Upper lobe of left lung (tissue), 6 donors: ENCODE measurements at regions not wholly inside any gene's neighbourhood (a gene's known extent, or its start where the extent isn't known, plus 50 kb on each side); places are given as distances from the start of the nearest gene placed in this dataset.

Source experiments
- ATAC-seq, 2 donors: fragments of 200-7000 bp; cut with Tn5 transposase; one replicate each; pipeline ENCODE4 v1.9.1; 2022; ENCODE audit warnings: mild to moderate bottlenecking in 2 of 2, moderate library complexity in 2 of 2; ENCODE audit not compliant: low FRiP score in 2 of 2
- DNase-seq, 2 donors: peaks; one replicate each; pipeline ENCODE4 v3.0.0-alpha.2; 2019 to 2020
- H3K27ac ChIP-seq, 4 donors: fragments of 200-600 bp; sonication (generic); one replicate each; pipeline ENCODE4 v1.5.1; 2016 to 2019
- H3K27me3 ChIP-seq, 4 donors: fragments of 200-600 bp; sonication (generic); one replicate each; pipeline ENCODE4 v1.5.1; 2017 to 2019
- H3K36me3 ChIP-seq, 4 donors: fragments of 200-600 bp; sonication (generic); one replicate each; pipeline ENCODE4 v1.5.1; 2016 to 2019
- H3K4me1 ChIP-seq, 4 donors: fragments of 200-600 bp; sonication (generic); one replicate each; pipeline ENCODE4 v1.5.1; 2018 to 2019
- H3K4me3 ChIP-seq, 4 donors: fragments of 200-600 bp; sonication (generic); one replicate each; pipeline ENCODE4 v1.5.1; 2017 to 2019; ENCODE audit warnings: mild to moderate bottlenecking in 2 of 4, moderate library complexity in 1 of 4
- H3K9me3 ChIP-seq, 4 donors: fragments of 200-600 bp; sonication (generic); one replicate each; pipeline ENCODE4 v1.5.1; 2018 to 2019
- EP300 ChIP-seq, 4 donors: sonication (generic); formaldehyde crosslinking; IDR thresholded peaks; one replicate each; pipeline ENCODE4 v1.5.1; 2017; ENCODE audit warnings: antibody characterized with exemption in 4 of 4, control low read depth in 2 of 4
- POLR2A ChIP-seq, 4 donors: fragments of 450-650 bp; IDR thresholded peaks; one replicate each; pipeline ENCODE4 v1.5.1; 2016 to 2017; ENCODE audit warnings: antibody characterized with exemption in 4 of 4, mild to moderate bottlenecking in 2 of 4
- POLR2AphosphoS5 ChIP-seq, 2 donors: sonication (generic); formaldehyde crosslinking; IDR thresholded peaks; one replicate each; pipeline ENCODE4 v1.5.1; 2017; ENCODE audit warnings: antibody characterized with exemption in 2 of 2
- WGBS, 2 donors: methylation state at CpG; one replicate each; pipeline ENCODE4 v1.1.5; 2017 to 2018; 5-methylcytosine and 5-hydroxymethylcytosine counted together
- TF ChIP-seq, protein P1 (sequence below), 6 experiments: fragments of 450-650 bp in 4 of 6; fragments of 200-600 bp in 2 of 6; sonication (generic) in 2 of 6; IDR thresholded peaks; one replicate each; pipeline ENCODE4 v1.5.1; 2016 to 2019; ENCODE audit warnings: antibody characterized with exemption in 6 of 6
- donor health status: DM: no; HTN: no; CAD: no; lungs with moderate emphysema.
- donor health status: DM: no; HTN: yes; CAD: no; lungs with severe emphysema.

DNA sequence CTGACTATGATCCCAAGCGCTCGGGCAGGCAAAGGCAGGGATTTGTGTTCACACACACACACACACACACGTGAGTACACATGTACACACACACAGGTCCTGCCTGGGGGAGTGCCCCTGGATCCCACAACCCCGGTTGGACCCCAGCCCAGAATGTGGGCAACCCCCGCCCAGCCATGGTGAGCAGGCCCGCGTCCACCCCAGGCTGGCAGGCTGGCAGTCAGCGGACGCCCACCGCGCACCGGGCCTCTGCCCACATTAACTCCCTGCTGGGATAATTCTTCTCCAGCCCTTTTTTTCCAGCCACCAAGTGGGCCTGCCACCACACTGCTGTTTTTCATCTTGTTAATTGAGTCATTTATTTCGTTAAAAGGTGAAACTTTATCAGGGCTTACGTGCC lies 256.2 kb downstream of the BCL11B start:
- Histone ChIP-seq H3K36me3 (no peaks in the 10 kb centered on the region), H3K4me3 (no peak overlapping the region), H3K27me3 (no peaks in the 10 kb centered on the region), H3K9me3 (no peaks in the 10 kb centered on the region), H3K27ac (no peak overlapping the region), H3K4me1 (no peaks in the 10 kb centered on the region)
- ATAC-seq (no peak), DNase-seq (no peak)
- TF ChIP-seq EP300 (IDR thresholded peaks at IDR 0.05) (no peak), POLR2AphosphoS5 (IDR thresholded peaks at IDR 0.05) (no peak), POLR2A (IDR thresholded peaks at IDR 0.05) (no peak)
- TF ChIP-seq, protein P1, sequence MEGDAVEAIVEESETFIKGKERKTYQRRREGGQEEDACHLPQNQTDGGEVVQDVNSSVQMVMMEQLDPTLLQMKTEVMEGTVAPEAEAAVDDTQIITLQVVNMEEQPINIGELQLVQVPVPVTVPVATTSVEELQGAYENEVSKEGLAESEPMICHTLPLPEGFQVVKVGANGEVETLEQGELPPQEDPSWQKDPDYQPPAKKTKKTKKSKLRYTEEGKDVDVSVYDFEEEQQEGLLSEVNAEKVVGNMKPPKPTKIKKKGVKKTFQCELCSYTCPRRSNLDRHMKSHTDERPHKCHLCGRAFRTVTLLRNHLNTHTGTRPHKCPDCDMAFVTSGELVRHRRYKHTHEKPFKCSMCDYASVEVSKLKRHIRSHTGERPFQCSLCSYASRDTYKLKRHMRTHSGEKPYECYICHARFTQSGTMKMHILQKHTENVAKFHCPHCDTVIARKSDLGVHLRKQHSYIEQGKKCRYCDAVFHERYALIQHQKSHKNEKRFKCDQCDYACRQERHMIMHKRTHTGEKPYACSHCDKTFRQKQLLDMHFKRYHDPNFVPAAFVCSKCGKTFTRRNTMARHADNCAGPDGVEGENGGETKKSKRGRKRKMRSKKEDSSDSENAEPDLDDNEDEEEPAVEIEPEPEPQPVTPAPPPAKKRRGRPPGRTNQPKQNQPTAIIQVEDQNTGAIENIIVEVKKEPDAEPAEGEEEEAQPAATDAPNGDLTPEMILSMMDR (IDR thresholded peaks at IDR 0.05), result no peak
- 76 to 92% methylated on average over 10 to 14 of the region's 14 CpGs for WGBS, 2 donors

DNA sequence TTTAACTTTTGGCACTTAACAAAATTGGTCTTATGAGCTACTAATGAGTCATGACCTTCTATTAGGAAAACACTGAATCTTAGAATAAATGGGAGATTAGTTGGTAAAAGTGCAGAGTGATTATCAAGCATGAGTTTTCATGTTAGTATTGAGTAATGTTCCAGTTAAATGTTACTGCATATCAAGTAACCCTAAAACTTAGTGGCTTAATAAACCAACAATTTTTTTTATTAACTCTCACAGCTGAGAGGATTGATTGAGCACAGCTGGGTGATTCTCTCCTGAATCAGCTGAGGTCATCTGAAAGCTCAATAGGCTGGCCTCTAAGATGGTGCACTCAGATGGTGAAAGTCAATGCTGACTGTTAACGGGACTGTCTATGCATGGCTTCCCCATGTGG lies 248.6 kb downstream of the BCL11B start:
- Histone ChIP-seq H3K4me1 (no peaks in the 10 kb centered on the region), H3K27me3 (no peaks in the 10 kb centered on the region), H3K4me3 (no peak overlapping the region), H3K27ac (no peak overlapping the region), H3K36me3 (no peaks in the 10 kb centered on the region), H3K9me3 (no peaks in the 10 kb centered on the region)
- ATAC-seq, result peak in 1 of 2 donors; percentile 38
- no peak for DNase-seq
- 27 to 97% methylated on average over 1 of the region's 1 CpG for WGBS, 2 donors
- TF ChIP-seq EP300 (IDR thresholded peaks at IDR 0.05) (no peak), POLR2A (IDR thresholded peaks at IDR 0.05) (no peak), POLR2AphosphoS5 (IDR thresholded peaks at IDR 0.05) (no peak)
- TF ChIP-seq, protein P1 (IDR thresholded peaks at IDR 0.05), result no peak

DNA sequence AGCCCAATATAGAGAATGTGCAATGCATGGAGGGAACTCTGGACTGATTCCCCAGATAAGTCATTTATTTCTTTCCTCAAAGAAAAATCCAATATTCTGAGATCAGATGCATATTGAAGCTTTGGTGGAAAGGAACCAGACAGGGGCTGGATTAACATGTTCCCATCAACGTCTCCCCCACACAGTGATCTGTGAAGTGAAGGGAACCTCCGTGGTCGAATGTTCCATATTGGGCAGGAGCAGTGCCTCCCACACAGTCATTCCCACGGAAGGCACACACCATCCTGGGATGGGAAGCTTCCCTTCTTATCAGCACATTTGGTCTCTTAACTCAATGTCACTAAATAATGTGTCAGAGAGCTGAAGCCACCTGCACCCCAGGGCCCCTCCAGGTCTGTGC lies 247.1 kb downstream of the BCL11B start:
- ATAC-seq (no peak), DNase-seq (no peak)
- Histone ChIP-seq H3K36me3 (no peaks in the 10 kb centered on the region), H3K27me3 (no peaks in the 10 kb centered on the region), H3K4me1 (no peaks in the 10 kb centered on the region), H3K9me3 (no peaks in the 10 kb centered on the region), H3K27ac (no peak overlapping the region), H3K4me3 (no peak overlapping the region)
- TF ChIP-seq EP300 (IDR thresholded peaks at IDR 0.05), result no peak
- WGBS, 2 donors, result 67 to 87% methylated on average over 4 of the region's 4 CpGs

DNA sequence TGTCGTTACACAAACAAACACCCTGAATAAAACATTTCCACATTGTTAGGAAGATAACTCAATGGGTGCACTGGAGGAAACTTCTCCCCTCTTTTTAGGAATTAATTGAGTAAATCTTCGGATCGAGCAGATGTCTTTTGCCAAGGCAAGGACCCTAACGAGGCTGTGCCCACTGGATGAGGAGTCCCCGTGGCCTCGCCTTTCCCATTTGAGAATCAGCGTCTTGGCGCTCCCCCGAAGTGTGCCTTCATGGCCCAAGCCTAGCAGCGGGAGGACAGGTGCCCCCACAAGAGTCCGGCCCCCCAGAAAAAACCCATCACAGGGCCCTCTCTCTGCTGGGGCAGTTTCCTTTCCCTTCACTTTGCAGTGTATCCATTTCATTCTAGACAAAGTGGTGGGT lies 246.6 kb downstream of the BCL11B start:
- Histone ChIP-seq H3K36me3 (no peaks in the 10 kb centered on the region), H3K4me1 (no peaks in the 10 kb centered on the region), H3K27ac (no peak overlapping the region), H3K9me3 (no peaks in the 10 kb centered on the region), H3K4me3 (no peak overlapping the region), H3K27me3 (no peaks in the 10 kb centered on the region)
- 89 to 99% methylated on average over 11 of the region's 11 CpGs for WGBS, 2 donors
- TF ChIP-seq EP300 (IDR thresholded peaks at IDR 0.05) (no peak), POLR2A (IDR thresholded peaks at IDR 0.05) (no peak), POLR2AphosphoS5 (IDR thresholded peaks at IDR 0.05) (no peak)
- TF ChIP-seq, protein P1 (IDR thresholded peaks at IDR 0.05), result no peak
- DNase-seq (no peak), ATAC-seq (no peak)

DNA sequence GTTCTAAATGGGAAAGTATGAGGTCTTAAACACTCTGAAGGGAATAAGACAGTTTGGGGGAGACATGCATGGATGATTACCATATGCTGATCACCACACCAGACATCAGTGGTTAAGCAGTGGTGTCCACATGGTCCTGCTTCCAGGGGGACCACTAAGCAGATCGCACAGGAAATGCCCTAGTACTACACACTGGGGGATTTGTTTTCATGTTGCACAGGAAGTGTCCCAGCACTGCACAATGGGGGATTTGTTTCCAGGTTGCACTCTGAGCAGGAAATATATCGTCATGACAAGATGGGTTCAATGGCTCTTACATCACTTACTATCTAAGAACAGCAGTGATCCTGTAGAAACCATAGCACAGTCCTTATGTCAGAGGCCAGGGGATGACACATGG lies 245.5 kb downstream of the BCL11B start:
- no peaks in the 10 kb centered on the region for H3K36me3 ChIP-seq
- H3K27ac ChIP-seq, result no peak overlapping the region
- no peaks in the 10 kb centered on the region for H3K9me3 ChIP-seq
- H3K4me3 ChIP-seq, result no peak overlapping the region
- H3K27me3 ChIP-seq, result no peaks in the 10 kb centered on the region
- ATAC-seq, result no peak
- TF ChIP-seq EP300 (IDR thresholded peaks at IDR 0.05), result no peak
- TF ChIP-seq, protein P1 (IDR thresholded peaks at IDR 0.05), result no peak
- TF ChIP-seq POLR2A (IDR thresholded peaks at IDR 0.05), result no peak
- TF ChIP-seq POLR2AphosphoS5 (IDR thresholded peaks at IDR 0.05), result no peak
- DNase-seq, result no peak
- 17 to 87% methylated on average over 2 of the region's 2 CpGs for WGBS, 2 donors
- H3K4me1 ChIP-seq, result no peaks in the 10 kb centered on the region
